ENCODE measurements at regions not wholly inside any gene's neighbourhood (a gene's known extent, or its start where the extent isn't known, plus 50 kb on each side); places are given as distances from the start of the nearest gene placed in this dataset.
A peak's percentile ranks its signal among the peaks of the same experiment; 100 is the strongest.

DNA sequence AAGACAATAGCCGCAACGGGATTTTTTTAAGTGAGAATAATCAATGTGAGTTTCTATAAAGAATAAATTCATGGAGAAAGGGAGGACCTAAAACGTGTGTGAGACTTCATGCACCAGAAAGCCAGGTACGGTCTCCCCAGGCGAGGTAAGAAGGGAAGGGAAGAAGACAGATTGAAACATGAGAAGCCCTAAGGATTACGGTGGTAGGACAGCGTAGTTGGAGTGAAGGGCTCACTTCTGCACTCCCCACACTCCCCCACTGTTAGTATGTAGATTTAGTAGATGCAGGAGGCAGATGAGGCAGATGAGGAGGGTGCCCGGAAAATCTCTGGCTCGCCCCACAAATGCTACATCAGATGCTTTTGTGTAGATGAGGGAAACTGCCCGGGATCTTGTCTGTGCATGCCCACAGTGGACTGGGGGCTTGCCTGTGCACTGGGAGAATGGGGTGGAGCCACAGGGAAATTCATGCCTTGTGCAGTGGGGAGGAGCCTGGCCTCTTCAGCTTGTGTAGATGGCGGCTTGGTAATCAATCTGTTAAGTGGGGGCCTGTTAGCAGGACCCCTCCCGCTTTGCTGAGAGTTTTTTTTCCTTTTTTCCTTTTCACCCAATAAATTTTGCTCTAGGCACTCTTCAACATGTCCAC, 1544.5 kb upstream of the TENM3 start:
- H3K4me3 ChIP-seq (ENCODE audit: severe bottlenecking) = no peak overlapping the region
- DNase-seq (ENCODE audit: low spot score) (no peak), ATAC-seq (ENCODE audit: low read depth) (no peak)
- H3K27me3 ChIP-seq (ENCODE audit: insufficient read depth, poor library complexity, severe bottlenecking) = no peaks in the 10 kb centered on the region
- TF ChIP-seq, protein P1, sequence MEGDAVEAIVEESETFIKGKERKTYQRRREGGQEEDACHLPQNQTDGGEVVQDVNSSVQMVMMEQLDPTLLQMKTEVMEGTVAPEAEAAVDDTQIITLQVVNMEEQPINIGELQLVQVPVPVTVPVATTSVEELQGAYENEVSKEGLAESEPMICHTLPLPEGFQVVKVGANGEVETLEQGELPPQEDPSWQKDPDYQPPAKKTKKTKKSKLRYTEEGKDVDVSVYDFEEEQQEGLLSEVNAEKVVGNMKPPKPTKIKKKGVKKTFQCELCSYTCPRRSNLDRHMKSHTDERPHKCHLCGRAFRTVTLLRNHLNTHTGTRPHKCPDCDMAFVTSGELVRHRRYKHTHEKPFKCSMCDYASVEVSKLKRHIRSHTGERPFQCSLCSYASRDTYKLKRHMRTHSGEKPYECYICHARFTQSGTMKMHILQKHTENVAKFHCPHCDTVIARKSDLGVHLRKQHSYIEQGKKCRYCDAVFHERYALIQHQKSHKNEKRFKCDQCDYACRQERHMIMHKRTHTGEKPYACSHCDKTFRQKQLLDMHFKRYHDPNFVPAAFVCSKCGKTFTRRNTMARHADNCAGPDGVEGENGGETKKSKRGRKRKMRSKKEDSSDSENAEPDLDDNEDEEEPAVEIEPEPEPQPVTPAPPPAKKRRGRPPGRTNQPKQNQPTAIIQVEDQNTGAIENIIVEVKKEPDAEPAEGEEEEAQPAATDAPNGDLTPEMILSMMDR (IDR thresholded peaks at IDR 0.05; ENCODE audit: poor library complexity, severe bottlenecking) = no peak
- no peak overlapping the region for H3K27ac ChIP-seq (ENCODE audit: poor library complexity, severe bottlenecking)
- H3K36me3 ChIP-seq (ENCODE audit: low read depth) = no peaks in the 10 kb centered on the region
- H3K9me3 ChIP-seq (ENCODE audit: severe bottlenecking) = no peaks in the 10 kb centered on the region
- H3K4me1 ChIP-seq (ENCODE audit: insufficient read depth, poor library complexity, severe bottlenecking) = peaks cover 9% of the 10 kb centered on the region

GRCh38 chr4:180706766-180707165, 1536.4 kb upstream of the TENM3 start:
- DNase-seq (ENCODE audit: low spot score) (no peak), ATAC-seq (ENCODE audit: low read depth) (no peak)
- no peaks in the 10 kb centered on the region for H3K9me3 ChIP-seq (ENCODE audit: severe bottlenecking)
- no peaks in the 10 kb centered on the region for H3K36me3 ChIP-seq (ENCODE audit: low read depth)
- H3K27ac ChIP-seq (ENCODE audit: poor library complexity, severe bottlenecking) = no peak overlapping the region
- TF ChIP-seq, protein P1 (IDR thresholded peaks at IDR 0.05; ENCODE audit: poor library complexity, severe bottlenecking) = no peak
- no peak overlapping the region for H3K4me3 ChIP-seq (ENCODE audit: severe bottlenecking)
- H3K4me1 ChIP-seq (ENCODE audit: insufficient read depth, poor library complexity, severe bottlenecking) = peaks cover 4% of the 10 kb centered on the region
- no peaks in the 10 kb centered on the region for H3K27me3 ChIP-seq (ENCODE audit: insufficient read depth, poor library complexity, severe bottlenecking)

DNA sequence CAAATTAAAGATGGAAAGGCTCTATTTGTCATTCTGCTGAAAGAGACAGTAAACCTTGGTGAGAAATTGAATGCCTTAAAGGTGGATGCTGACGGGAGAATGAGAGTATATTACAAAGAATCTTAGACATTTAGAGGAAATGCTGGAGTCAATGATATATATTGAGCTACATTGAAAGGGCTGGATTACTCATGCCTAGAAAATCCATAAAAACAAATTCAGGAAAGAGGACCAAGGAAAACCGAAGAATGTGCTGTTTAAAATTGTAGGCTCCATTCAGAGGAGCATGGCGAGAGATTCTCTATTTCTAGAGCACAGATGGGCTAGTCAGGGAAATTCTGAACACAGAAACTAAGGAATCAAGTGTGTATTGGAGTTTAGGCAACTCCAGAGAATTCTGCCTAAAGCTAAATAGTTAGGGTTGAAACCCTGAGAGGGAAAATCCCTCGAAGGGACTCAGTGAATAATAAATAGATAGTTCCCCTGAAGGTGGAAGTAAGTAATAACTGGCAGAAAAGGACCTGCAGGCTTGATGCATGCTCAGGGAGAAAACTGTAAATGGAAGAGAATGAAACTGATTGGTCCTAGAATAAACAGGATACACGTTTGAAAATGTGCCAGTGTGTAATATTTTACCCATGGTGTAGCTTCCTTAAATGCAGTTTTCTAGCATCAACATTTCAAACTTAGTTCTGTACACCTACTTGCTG, 1532.4 kb upstream of the TENM3 start:
- no peak for DNase-seq (ENCODE audit: low spot score)
- peak; percentile 50; the same call in 1 of the 3 replicates for ATAC-seq (ENCODE audit: low read depth)
- peaks cover 4% of the 10 kb centered on the region for H3K4me1 ChIP-seq (ENCODE audit: insufficient read depth, poor library complexity, severe bottlenecking)
- no peak overlapping the region for H3K27ac ChIP-seq (ENCODE audit: poor library complexity, severe bottlenecking)
- H3K36me3 ChIP-seq (ENCODE audit: low read depth) = no peaks in the 10 kb centered on the region
- TF ChIP-seq, protein P1 (IDR thresholded peaks at IDR 0.05; ENCODE audit: poor library complexity, severe bottlenecking) = no peak
- no peaks in the 10 kb centered on the region for H3K27me3 ChIP-seq (ENCODE audit: insufficient read depth, poor library complexity, severe bottlenecking)
- H3K4me3 ChIP-seq (ENCODE audit: severe bottlenecking) = no peak overlapping the region
- no peaks in the 10 kb centered on the region for H3K9me3 ChIP-seq (ENCODE audit: severe bottlenecking)

DNA sequence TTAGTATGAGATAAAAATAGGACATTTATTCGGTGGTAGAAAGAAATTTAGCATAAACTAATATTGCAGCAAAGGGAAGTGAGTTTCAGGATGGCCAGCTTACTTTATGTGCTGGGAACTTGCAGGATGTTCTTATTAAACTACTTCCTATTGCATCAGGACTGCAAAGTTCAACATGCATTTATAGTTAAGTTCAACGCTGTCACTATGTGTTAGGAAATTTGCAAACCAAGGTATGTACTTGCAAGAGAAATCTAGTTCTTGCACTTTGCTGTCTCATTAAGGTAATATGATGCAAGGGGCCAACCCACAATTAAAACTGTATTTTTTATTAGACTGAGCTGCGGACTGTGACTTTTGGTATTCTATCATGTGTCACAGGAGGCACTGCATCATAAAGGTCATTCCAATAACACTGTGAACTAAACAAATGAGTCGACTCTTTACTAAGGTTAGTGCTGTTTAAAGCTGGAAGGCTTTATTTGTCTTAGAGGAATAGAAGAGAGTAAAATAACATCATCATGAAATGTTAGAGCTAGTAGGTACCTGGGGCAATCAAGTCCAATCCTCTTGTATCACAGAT, 1525.7 kb upstream of the TENM3 start:
- ATAC-seq (ENCODE audit: low read depth) (no peak), DNase-seq (ENCODE audit: low spot score) (no peak)
- no peaks in the 10 kb centered on the region for H3K36me3 ChIP-seq (ENCODE audit: low read depth)
- no peaks in the 10 kb centered on the region for H3K27me3 ChIP-seq (ENCODE audit: insufficient read depth, poor library complexity, severe bottlenecking)
- TF ChIP-seq, protein P1 (IDR thresholded peaks at IDR 0.05; ENCODE audit: poor library complexity, severe bottlenecking) = no peak
- no peak overlapping the region for H3K27ac ChIP-seq (ENCODE audit: poor library complexity, severe bottlenecking)
- H3K4me3 ChIP-seq (ENCODE audit: severe bottlenecking) = no peak overlapping the region
- no peaks in the 10 kb centered on the region for H3K9me3 ChIP-seq (ENCODE audit: severe bottlenecking)
- no peaks in the 10 kb centered on the region for H3K4me1 ChIP-seq (ENCODE audit: insufficient read depth, poor library complexity, severe bottlenecking)

Data from RWPE2 (cell line).